NCI-H146 treated with DMSO at 0.1 percent for 48 hours (cell line): ENCODE measurements at regions not wholly inside any gene's neighbourhood (a gene's known extent, or its start where the extent isn't known, plus 50 kb on each side); places are given as distances from the start of the nearest gene placed in this dataset.

Source experiments
- DNase-seq: peaks from one replicate; lab custom pipeline; 2025; ENCODE audit not compliant: unreplicated experiment; lab: John Stamatoyannopoulos, UW

- no peak for DNase-seq
These were observed 141.2 kb upstream of the ASB18 start for GRCh38 chr2:236405357-236405756.

DNA sequence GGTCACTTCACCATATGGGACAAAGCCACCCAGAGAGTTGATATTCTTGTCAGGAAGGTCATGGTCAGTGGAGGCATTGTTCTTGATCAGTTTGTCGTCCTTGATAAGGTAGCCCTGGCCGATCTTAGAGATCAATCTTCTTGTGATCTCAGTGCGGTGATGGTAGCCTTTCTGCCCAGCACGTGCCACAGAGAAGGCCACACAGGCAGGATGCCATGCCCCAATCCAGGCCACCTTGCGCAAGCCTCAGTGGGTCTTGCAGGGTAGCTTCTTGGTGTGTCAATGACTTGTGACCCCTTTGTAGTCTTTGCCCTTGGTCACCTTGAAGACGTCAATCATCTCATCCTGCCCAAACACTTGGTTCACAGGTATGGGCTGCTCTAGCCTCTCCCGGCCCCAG is 143.9 kb upstream of the ASB18 start:
- no peak for DNase-seq

GRCh38 chr2:236408786-236409185 is 144.6 kb upstream of the ASB18 start:
- DNase-seq: no peak

- DNase-seq: no peak
These were observed 151.7 kb upstream of the ASB18 start for GRCh38 chr2:236415684-236416444.

GRCh38 chr2:236417150-236417549 is 152.5 kb upstream of the ACKR3 start:
- no peak for DNase-seq

DNA sequence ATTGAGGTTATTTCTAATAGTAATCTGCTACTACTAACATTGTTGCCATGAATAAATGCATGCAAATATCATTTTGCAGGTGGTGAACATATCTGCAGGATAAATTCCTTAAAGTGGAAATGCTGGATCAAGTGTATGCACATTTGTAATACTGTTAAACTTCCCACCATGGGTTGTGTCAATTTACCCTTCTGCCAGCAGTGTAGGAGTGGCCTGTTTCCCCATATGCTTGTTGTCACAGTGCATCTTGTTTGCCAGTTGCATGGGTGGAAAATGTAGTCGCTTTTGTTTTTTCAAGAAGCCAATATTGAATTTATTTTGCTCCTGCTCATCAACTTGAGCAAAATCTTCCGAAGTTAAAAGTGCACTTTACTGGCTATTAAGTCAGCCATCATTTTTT is 139.0 kb upstream of the ACKR3 start:
- DNase-seq: no peak

GRCh38 chr2:236434593-236434992 is 135.0 kb upstream of the ACKR3 start:
- DNase-seq: no peak

GRCh38 chr2:236440110-236440881 is 129.3 kb upstream of the ACKR3 start:
- DNase-seq: no peak

DNA sequence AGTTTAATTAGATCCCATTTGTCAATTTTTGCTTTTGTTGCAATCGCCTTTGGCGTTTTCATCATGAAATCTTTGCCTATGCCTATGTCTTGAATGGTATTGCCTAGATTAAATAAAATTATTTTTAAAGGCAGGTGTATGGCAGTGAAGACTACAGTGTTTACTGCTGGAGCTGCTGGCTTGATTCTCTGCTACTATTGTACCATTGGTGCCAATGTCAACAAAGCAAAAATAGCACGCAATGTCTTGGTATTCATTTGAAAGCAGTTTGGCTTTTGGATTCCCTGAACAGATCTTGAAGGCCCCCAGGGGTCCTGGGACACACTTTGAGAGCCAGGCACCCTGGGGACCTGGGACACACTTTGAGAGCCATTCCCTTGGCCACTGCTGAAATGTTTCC is 125.4 kb upstream of the ACKR3 start:
- DNase-seq: no peak

- no peak for DNase-seq
These were observed 123.9 kb upstream of the ACKR3 start for GRCh38 chr2:236445678-236446077.

GRCh38 chr2:236446521-236446920 is 123.1 kb upstream of the ACKR3 start:
- no peak for DNase-seq

DNA sequence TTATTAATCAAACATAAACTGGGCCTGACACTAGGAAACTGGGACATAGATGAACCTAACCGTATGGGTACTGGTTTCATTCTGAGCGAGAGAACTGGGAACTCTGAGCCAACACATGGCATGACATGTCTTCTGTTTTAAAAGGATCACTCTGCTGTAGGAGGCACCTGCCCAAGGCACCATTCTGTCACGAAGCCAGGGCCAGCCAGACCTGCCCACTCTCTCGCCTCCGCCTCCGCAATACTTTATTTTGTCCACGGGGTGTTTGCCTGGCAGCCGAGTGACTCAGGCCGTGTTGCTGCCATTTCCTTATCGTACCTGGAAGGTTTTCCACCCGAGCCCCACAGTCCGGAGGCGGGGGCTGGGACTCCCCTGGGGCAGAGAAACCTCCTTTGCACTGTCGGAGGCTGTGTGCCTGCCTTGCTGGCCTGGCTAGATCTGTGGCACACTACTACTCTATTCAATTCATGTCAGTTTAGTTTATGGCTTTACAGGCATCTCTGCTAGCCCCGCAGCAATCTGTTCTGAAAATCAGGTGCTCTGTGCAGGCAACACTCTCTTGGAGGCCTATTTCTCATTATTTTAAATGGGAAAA is 120.4 kb upstream of the ACKR3 start:
- DNase-seq: no peak

DNA sequence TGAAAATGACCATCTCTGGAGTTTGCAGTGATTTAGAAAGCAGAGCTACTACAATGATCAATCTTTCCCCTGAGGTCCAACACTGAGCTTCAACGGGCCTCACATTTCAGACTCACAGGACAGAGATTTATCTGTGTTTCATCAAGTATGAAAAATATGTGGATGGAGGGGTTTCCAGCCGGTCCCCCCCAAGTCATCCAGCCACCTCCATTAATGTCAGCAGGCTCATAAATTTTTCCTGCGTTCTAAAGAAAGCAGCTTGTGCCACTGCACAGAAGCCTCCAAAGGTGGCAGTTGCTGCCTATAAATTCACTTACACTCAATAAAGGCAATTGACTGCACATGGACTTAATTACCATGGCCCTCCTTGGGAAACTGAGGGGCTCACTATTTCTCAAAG is 117.4 kb upstream of the ACKR3 start:
- no peak for DNase-seq

DNA sequence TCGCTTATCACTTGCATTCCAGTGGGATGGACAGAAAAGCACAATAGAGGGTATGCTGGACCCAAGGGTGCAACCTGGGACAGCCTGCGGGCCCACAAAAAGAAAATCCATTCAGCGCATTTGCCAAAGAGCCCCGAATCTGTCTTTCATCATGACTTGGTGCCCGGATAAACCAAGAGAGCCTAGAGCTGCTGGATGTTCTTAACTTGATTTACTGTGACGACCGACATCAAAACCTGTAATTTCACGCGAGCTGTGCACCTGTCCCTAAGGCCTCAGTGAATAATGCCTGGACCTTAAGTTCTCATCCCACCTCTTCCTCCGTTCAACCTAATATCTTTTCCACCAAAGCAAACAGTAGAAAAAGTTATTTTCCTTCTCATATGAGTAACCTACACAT is 115.5 kb upstream of the ACKR3 start:
- DNase-seq: no peak

- no peak for DNase-seq
These were observed 110.2 kb upstream of the ACKR3 start for GRCh38 chr2:236459393-236459792.

- no peak for DNase-seq
These were observed 105.5 kb upstream of the ACKR3 start for GRCh38 chr2:236464140-236464539.

DNA sequence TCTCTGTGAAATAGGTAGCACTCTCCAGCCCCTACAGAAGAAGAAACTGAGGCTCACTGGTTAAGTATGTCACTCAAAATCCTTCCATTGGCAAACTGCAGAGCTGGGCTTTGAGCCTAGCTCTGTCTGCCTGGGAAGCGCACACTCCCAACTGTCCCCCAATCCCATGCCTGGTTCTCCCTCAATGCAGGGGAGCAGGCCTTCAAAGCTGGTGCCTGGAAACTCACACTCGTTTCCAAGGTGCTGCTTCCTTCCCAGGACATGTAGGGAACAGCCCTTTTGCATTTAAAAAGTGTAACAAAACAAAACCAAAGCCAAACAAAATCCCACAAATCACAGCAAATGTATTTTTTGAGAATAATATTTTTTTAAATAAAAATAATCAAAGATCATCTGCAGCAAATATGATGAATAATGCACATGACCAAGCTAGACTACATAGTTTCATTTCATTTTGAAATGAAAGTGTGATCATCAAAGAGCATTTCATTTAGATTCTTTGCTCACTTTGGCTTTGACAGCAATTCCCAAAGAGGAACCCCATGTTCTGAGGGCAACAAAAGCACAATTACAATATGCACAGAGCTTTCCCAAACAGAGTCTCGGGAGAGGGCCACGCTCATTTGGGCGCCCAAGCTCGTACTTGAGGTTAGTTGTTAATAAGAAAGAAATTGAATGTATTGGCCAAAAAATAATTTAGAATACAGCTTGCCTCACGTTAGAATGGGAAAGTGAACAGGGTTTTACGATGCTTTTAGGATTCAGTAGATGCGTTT is 96.7 kb upstream of the ACKR3 start:
- no peak for DNase-seq

GRCh38 chr2:236473691-236474090 is 95.9 kb upstream of the ACKR3 start:
- DNase-seq: no peak

DNA sequence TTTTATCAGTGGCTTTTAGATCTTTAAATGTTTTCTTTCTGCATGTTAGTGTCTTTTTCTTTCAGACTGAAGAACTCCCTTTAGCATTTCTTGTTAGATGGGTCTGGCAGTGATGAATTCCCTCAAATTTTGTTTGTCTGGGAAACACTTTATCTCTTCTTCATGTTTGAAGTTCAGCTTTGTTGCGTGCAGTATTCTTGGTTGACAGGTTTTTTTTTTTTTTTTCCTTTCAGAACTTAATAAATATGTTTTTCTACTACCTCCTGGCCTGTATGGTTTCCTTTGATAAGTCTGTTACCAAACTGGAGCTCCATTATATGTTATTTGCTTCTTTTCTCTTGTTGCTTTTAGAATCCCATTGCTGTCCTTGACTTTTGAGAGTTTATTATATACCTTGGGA is 89.8 kb upstream of the ACKR3 start:
- DNase-seq: no peak

DNA sequence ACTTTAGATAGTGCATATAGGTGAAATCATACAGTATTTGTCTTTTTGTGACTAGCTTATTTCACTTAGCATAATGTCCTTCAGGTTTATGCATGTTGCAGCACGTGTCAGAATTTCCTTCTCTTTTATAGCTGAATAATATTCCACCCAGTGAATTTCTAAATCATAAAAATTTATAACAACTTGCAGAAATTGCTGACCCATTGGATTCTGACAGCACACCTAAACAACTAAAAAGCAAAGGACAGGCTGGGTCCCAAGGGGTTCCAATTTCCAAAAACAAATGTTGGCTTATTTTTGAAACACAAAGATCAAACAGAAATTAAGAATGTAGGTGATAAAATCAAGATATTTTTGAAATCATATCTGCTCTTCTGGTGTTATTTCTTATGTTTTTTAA is 86.5 kb upstream of the ACKR3 start:
- no peak for DNase-seq

- DNase-seq: no peak
These were observed 84.1 kb upstream of the ACKR3 start for GRCh38 chr2:236485519-236485918.
